Right lobe of liver (tissue), 6 donors: ENCODE measurements at regions not wholly inside any gene's neighbourhood (a gene's known extent, or its start where the extent isn't known, plus 50 kb on each side); places are given as distances from the start of the nearest gene placed in this dataset.

Experiments used
- ATAC-seq, 4 donors: fragments of 200-7000 bp; cut with Tn5 transposase; one replicate each; pipeline ENCODE4 v1.9.1; 2020; ENCODE audit warnings: mild to moderate bottlenecking in 4 of 4, moderate library complexity in 4 of 4
- DNase-seq, 3 donors: peaks; one replicate each; pipeline ENCODE4 v3.0.0-alpha.2; 2020
- H3K27ac ChIP-seq, 3 donors: fragments of 200-600 bp; one replicate each; pipeline ENCODE4 v1.8.0; 2022
- H3K27me3 ChIP-seq, 2 donors: fragments of 200-600 bp; one replicate each; pipeline ENCODE4 v1.8.0; 2022
- H3K36me3 ChIP-seq, 4 donors: fragments of 200-600 bp; sonication (generic) in 1 of 4; one replicate each; pipeline versions ENCODE4 v1.5.1 to v1.8.0; 2017 to 2022; ENCODE audit warnings: control low read depth in 1 of 4
- H3K4me1 ChIP-seq, 4 donors: fragments of 200-600 bp; sonication (generic) in 1 of 4; one replicate each; pipeline versions ENCODE4 v1.5.1 to v1.8.0; 2017 to 2022; ENCODE audit warnings: control low read depth in 1 of 4
- H3K4me3 ChIP-seq, 3 donors: fragments of 200-600 bp; one replicate each; pipeline ENCODE4 v1.8.0; 2022
- H3K9me3 ChIP-seq, 4 donors: fragments of 200-600 bp; sonication (generic) in 1 of 4; one replicate each; pipeline versions ENCODE4 v1.5.1 to v1.8.0; 2017 to 2022; ENCODE audit warnings: control low read depth in 1 of 4
- POLR2A ChIP-seq: fragments of 450-650 bp; IDR thresholded peaks from one replicate; pipeline ENCODE4 v1.6.1; 2017; ENCODE audit warnings: antibody characterized with exemption, mild to moderate bottlenecking
- WGBS: methylation state at CpG from one replicate; pipeline ENCODE4 v1.1.6; 2018; ENCODE audit warnings: low coverage, low lambda C conversion rate; ENCODE audit not compliant: insufficient coverage; ENCODE audit errors: missing lambda C conversion rate; 5-methylcytosine and 5-hydroxymethylcytosine counted together
- intact Hi-C, 2 donors: fragments of 100-400 bp; cut with DNase I; formaldehyde crosslinking; loops; one replicate each; pipeline versions ENCODE4 v1.11.2 to v1.14.1; 2022
- TF ChIP-seq, protein P1 (sequence below), 4 donors: fragments of 200-600 bp in 3 of 4; fragments of 450-650 bp in 1 of 4; IDR thresholded peaks; one replicate each; pipeline versions ENCODE4 v1.5.1 to v1.8.0; 2016 to 2022; ENCODE audit warnings: antibody characterized with exemption in 4 of 4, mild to moderate bottlenecking in 2 of 4
- donor health status: DM: no; HTN: yes; CAD: no.
- donor health status: DM: no; HTN: no; CAD: no.
- donor health status: DM: no; HTN: no; CAD: no.
- donor health status: DM: no; HTN: yes; CAD: no.
- donor health status: DM: no; HTN: yes; CAD: no.

DNA sequence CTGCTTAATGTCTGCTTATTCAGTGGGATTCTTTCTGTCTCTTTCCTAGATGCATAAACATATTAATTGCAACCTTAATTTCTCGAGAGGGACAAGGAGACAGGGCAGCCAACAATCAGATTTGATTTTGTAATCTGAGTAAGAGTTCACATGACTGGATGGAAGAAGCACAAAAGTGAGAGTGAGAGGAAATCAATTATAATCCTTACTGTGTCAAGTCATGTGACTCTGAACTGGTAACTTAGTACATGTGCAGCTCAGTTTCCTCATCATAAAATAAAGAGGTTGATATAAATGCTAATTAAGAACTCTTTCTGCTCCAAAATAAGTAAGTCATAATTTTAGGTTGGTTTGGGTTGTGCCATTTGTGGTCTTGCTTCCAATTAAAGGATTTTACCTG lies 439.5 kb downstream of the AMY1C start:
- no peaks in the 10 kb centered on the region for H3K4me1 ChIP-seq
- no peak overlapping the region for H3K4me3 ChIP-seq
- intact Hi-C loops: no loop called here

DNA sequence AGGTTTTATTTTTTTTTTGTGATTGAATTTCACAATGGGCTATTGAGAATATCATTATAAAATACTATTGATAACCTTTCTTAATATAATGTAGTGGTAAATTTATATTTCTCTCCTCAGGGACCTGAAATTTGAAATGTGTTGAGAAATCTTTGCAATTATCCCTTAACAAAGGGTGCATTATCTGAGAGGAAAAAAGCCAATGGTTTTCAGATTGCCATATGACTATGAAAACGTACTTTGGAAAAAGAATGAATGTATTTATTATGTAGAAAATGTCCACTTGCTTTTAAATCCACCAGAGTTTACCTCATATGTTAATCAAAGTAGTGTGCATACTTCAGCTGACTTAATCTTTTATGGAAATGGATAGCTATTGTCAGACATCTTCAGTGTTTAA lies 441.1 kb downstream of the AMY1C start:
- no peaks in the 10 kb centered on the region for H3K4me1 ChIP-seq
- DNase-seq (no peak), ATAC-seq (no peak)
- no peaks in the 10 kb centered on the region for H3K9me3 ChIP-seq
- no peak overlapping the region for H3K4me3 ChIP-seq
- H3K36me3 ChIP-seq: no peaks in the 10 kb centered on the region
- 14% methylated on average over 1 of the region's 1 CpG for WGBS
- no peak for TF ChIP-seq POLR2A
- TF ChIP-seq, protein P1, sequence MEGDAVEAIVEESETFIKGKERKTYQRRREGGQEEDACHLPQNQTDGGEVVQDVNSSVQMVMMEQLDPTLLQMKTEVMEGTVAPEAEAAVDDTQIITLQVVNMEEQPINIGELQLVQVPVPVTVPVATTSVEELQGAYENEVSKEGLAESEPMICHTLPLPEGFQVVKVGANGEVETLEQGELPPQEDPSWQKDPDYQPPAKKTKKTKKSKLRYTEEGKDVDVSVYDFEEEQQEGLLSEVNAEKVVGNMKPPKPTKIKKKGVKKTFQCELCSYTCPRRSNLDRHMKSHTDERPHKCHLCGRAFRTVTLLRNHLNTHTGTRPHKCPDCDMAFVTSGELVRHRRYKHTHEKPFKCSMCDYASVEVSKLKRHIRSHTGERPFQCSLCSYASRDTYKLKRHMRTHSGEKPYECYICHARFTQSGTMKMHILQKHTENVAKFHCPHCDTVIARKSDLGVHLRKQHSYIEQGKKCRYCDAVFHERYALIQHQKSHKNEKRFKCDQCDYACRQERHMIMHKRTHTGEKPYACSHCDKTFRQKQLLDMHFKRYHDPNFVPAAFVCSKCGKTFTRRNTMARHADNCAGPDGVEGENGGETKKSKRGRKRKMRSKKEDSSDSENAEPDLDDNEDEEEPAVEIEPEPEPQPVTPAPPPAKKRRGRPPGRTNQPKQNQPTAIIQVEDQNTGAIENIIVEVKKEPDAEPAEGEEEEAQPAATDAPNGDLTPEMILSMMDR (IDR thresholded peaks at IDR 0.05): no peak
- no peak overlapping the region for H3K27ac ChIP-seq
- no peaks in the 10 kb centered on the region for H3K27me3 ChIP-seq
- intact Hi-C loops: no loop called here

More for the DNA sequence above, 439.5 kb downstream of the AMY1C start:
- DNase-seq (no peak), ATAC-seq (no peak)
- WGBS: 11% methylated on average over 1 of the region's 1 CpG
- Histone ChIP-seq H3K27me3 (no peaks in the 10 kb centered on the region), H3K36me3 (no peaks in the 10 kb centered on the region), H3K27ac (no peak overlapping the region), H3K9me3 (no peaks in the 10 kb centered on the region)
- TF ChIP-seq, protein P1 (IDR thresholded peaks at IDR 0.05): no peak
- TF ChIP-seq POLR2A: no peak

DNA sequence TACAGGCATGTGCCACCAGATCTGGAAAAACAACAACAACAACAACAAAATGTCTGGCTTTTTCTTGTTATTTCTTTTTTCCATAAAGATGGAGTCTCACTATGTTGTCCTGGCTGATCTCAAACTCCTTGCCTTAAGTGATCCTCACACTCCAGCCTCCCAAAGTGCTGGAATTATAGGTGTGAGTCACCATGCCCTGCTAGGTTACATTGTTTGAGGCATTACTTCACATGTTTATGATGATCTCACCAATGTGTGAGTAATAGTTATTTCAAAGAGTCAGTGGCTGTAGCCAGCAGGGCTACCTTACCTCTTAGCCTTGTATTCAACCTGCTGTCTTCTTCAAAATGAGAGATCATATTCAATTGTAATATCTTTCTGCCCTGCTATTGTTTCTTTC lies 445.7 kb downstream of the AMY1C start:
- TF ChIP-seq POLR2A: no peak

DNA sequence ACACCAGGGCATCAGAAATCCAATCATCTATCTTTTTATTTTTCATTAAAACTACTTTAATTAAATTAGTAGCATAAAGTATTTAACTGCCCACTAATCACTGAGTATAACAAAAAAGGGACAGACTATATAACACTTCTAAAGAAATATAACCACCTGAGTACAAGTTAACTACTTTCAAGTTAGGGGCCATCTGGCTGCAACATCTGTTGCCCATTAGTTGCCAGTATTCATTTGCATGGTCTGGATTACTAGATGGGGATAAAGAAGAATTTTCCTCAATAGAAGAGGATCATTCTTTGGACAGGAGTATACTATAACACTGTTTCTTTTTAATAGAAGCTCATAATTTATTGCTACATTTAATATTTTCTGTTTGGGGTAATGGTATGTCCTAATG lies 446.4 kb downstream of the AMY1C start:
- Histone ChIP-seq H3K27me3 (no peaks in the 10 kb centered on the region), H3K9me3 (no peaks in the 10 kb centered on the region), H3K4me3 (no peak overlapping the region), H3K36me3 (no peaks in the 10 kb centered on the region), H3K27ac (no peak overlapping the region), H3K4me1 (no peaks in the 10 kb centered on the region)
- TF ChIP-seq POLR2A: no peak
- TF ChIP-seq, protein P1 (IDR thresholded peaks at IDR 0.05): no peak
- DNase-seq (no peak), ATAC-seq (no peak)
- intact Hi-C loops: no loop called here

More for the DNA sequence above, 445.7 kb downstream of the AMY1C start:
- no peaks in the 10 kb centered on the region for H3K9me3 ChIP-seq
- no peak for ATAC-seq
- no peaks in the 10 kb centered on the region for H3K36me3 ChIP-seq
- DNase-seq: no peak
- no peak overlapping the region for H3K27ac ChIP-seq
- no peak overlapping the region for H3K4me3 ChIP-seq
- no peaks in the 10 kb centered on the region for H3K27me3 ChIP-seq
- intact Hi-C loops: no loop called here
- no peaks in the 10 kb centered on the region for H3K4me1 ChIP-seq

DNA sequence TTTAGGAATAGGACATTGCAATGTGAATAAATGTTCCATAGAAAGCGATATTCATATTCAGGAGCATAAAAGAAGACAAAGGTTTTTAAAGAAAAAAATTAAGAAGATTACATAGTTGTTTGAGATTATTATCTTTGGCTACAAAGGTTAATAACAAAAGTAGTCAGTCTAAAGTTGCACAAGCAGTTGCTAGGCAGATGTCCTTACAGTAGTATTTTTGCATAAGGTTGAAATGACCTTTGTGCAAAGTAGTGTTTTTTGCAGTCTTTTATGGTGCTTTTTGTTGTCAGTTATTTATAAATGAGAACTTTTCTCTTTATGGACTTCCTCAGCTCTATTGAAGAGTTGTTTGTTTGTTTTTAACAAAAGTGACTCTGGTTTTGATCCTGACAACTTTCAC lies 447.8 kb downstream of the AMY1C start:
- Histone ChIP-seq H3K27ac (no peak overlapping the region), H3K27me3 (no peaks in the 10 kb centered on the region), H3K36me3 (no peaks in the 10 kb centered on the region), H3K4me3 (no peak overlapping the region), H3K4me1 (no peaks in the 10 kb centered on the region), H3K9me3 (no peaks in the 10 kb centered on the region)
- ATAC-seq: no peak
- no peak for TF ChIP-seq POLR2A
- TF ChIP-seq, protein P1 (IDR thresholded peaks at IDR 0.05): no peak
- DNase-seq: no peak
- 22% methylated on average over 1 of the region's 1 CpG for WGBS
- intact Hi-C loops: no loop called here
